ENCODE measurements at regions not wholly inside any gene's neighbourhood (a gene's known extent, or its start where the extent isn't known, plus 50 kb on each side); places are given as distances from the start of the nearest gene placed in this dataset.
A peak's percentile ranks its signal among the peaks of the same experiment; 100 is the strongest.
"Not testable (repeated sequence)": the region's sequence is repeated elsewhere in the genome, so short reads cannot be mapped to it uniquely, and the experiment has no call there.

DNA sequence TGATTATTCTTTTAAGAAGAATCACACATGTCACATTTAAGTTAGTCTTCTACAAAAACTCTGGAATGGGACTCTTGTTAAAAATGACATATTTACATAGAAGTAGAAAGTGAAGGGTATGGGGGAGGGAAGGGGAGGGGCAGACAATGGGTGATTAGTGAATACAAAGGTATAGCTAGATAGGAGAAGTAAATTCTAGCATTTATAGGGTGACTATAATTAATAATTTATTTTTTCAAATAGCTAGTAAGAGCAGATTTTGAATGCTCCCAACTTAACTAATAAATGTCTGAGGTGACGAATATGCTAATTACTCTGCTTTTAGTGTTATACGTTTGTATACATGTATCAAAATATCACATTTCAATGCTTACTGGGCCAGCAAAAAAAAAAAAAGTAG lies 59.4 kb downstream of the BLTP3B start:
- no peak for DNase-seq

DNA sequence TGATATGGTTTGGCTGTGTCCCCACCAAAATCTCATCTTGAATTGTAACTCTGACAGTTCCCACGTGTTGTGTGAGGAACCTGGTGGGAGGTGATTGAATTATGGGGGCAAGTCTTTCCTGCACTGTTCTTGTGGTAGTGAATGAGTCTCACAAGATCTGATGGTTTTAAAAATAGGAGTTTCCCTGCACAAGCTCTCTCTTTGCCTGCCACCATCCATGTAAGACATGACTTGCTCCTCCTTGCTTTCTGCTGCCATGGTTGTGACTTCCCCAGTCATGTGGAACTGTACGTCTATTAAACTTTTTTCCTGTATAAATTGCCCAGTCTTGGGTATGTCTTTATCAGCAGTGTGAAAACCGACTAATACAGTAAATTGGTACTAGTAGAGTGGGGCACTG lies 63.9 kb downstream of the BLTP3B start:
- not testable (repeated sequence) for DNase-seq

DNA sequence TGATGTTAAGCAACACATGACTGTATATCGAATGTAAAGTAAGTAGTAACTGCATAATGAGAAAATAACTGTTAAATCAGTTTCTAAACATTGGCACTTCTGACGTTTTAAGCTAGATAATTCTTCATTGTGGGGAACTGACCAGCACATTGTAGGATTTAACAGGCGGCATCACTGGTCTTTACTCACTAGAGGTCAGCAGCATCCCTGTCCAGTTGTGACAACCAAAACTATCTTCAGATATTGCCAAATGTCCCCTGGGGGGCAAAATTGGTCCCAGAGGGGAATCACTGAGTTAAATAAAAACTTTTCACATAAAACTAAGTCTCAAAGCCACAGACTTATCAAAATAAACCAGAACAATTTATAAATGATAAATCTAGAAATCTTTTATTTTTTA lies 65.3 kb downstream of the BLTP3B start:
- no peak for DNase-seq

DNA sequence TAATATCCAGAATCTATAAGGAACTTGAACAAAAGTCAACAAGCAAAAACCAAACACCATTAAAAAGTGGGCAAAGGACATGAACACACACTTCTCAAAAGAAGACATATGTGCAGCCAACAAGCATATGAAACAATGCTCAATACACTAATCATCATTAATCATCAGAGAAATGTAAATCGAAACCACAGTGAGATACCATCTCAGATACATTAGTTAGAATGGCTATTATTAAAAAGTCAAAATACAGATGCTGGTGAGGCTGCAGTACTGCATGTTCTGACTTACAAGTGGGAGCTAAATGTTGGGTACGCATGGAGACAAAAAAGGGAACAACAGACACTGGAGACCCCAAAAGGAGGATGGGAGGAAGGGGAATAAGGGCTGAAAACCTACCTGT lies 67.1 kb downstream of the BLTP3B start:
- no peak for DNase-seq

DNA sequence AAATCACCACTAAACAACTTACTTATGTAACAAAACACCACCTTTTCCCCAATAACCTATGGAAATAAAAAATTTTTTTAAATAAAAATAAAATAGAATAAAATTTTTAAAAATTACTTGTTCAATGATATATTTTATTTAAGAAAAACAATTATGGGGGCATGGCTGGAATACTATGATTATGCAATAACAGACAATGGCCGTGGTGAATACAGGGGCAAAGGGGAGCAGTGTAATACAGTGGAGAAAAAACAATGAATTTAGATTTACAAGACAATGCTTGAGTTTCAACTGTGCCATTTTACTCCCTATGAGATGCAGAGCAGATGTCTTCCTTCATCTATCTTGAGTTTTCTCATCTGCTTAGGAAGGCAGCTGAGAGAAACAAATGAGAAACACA lies 72.9 kb downstream of the BLTP3B start:
- no peak for DNase-seq

DNA sequence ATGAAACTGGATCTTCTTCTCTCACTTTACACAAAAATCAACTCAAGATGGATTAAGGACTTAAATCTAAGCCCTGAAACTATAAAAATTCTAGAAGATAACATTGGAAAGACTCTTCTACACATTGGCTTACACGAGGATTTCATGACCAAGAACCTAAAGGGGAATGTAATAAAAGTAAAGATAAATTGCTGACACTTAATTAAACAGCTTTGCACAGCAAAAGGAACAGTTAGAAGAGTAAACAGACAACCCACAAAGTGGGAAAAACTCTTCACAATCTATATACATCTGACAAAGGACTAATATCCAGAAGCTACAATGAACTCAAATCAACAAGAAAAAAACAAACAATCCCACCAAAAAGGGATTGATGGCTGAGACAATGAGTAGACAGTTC lies 74.4 kb downstream of the BLTP3B start:
- no peak for DNase-seq

DNA sequence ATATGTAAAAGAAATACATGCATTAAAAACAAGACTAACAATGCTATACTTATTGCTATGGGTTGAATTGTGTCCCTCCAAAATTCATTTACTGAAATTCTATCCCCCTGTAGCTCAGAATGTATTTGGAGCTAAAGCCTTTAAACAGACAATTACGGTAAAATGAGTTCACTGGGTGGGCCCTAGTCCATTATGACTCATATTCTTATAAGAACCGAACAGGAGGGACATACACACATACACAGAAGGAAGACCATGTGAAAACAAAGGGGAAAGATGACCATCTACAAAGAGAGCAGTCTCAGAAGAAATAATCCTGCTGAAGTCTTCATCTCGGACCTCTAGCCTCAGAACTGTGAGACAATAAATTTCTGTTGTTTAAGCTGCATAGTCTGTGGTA lies 77.1 kb upstream of the ANKS1B start:
- DNase-seq = peak; percentile 20

DNA sequence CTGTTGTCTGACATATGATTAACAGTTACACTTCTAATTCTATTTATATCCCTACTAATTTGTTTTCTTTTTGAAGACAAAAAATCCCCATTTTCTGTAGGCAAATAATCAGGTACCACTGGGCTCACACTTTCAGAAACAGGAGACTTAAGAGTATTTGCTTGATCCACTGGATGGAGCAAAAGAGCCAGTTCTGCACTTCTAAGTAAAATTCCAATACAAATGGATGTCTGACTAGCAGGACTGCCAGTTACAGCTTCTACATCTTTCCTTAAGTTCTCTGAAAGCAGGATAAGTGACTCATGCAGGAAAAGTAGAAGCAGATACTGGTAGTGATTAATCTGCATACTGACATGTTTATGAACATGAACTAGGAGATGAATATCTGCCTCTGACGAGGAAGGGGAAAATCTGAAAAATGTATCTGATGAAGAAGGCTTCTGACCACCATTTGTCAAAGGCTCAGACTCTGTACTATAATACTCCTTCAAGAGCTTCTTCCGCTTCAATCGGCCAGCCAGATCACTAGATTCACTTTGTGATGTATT lies 73.8 kb upstream of the ANKS1B start:
- DNase-seq = peak; percentile 97

DNA sequence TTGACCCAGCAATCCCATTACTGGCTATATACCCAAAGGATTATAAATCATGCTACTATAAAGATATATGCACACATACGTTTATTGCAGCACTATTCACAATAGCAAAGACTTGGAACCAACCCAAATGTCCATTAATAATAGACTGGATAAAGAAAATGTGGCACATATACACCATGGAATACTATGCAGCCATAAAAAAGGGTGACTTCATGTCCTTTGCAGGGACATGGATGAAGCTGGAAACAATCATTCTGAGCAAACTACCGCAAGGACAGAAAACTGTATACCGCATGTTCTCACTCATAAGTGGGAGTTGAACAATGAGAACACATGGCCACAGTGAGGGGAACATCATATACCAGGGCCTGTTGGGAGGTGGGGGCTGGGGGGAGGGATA lies 61.5 kb upstream of the ANKS1B start:
- DNase-seq = not testable (repeated sequence)

DNA sequence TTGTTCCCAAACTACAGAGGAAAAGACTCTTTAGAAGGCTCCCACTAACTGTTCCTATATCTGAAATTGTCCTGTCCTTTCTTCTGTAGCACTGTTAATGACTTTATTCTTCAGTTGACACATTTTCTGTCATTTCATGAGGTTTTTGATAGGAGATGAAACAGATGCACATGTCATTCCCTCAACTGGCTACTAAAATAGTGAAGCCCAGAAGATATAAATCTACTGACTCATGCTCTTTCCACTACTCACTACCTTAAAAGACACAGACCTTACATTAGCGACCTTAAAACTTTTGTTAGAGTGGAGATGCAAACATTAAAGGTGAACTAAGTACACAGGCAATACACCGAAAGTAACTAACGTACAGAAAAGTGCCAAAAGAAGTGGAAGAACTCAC lies 59.5 kb upstream of the ANKS1B start:
- no peak for DNase-seq

DNA sequence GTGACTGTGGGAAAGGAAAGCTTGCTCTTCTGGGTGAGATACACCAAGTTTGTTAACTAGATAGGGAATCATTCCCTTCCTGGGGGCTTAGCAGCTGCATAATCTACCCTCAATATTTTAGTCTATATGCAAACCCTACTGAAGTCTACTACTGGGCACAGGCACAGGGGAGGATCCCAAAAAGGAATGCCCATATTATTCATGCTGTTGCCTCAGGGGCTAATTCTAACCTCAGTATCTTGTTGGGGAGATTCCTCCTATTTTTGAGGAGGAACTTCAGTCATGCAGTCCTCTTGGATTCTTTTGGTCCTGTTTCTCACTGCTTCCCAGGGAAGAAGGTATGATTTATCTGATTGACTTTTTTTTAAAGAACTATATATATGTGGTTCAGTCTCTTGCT lies 58.9 kb upstream of the ANKS1B start:
- DNase-seq = no peak

Measured in fibroblast of skin of right quadriceps (primary cell).